ENCODE measurements at regions not wholly inside any gene's neighbourhood (a gene's known extent, or its start where the extent isn't known, plus 50 kb on each side); places are given as distances from the start of the nearest gene placed in this dataset.

DNA sequence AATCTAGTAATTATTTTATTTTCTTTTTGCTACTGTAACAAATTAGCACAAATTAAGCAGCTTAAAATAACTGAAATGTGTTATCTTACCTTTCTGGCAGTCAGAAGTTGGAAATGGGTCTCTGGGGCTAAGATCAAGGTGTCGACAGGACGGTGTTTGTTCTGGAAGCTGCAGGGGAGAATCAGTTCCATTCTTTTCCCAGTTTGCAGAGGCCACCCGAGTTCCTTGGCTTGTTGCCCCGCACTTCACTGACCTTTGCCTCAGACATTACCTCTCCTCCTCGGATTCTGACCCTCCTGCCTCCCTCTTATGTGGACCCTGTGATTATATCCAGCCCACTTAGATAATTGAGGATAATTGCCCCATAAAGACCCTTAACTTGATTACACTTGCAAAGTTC is 61.0 kb upstream of the MAF start:
- Mint-ChIP-seq H3K27ac (no peak overlapping the region), H3K36me3 (no peaks in the 10 kb centered on the region), H3K4me1 (peaks cover 22% of the 10 kb centered on the region), H3K9me3 (peaks cover 16% of the 10 kb centered on the region), H3K27me3 (ENCODE audit: low read depth) (peaks cover 37% of the 10 kb centered on the region), H3K4me3 (no peak overlapping the region)
- DNase-seq (ENCODE audit: low spot score in 2 of 2, unreplicated experiment in 2 of 2) = no peak
- TF ChIP-seq CTCF (IDR thresholded peaks at IDR 0.05; ENCODE audit: unreplicated experiment) = no peak

- no peak for DNase-seq (ENCODE audit: low spot score in 2 of 2, unreplicated experiment in 2 of 2)
- H3K4me1 Mint-ChIP-seq = peaks cover 25% of the 10 kb centered on the region
- H3K4me3 Mint-ChIP-seq = no peak overlapping the region
- TF ChIP-seq CTCF (IDR thresholded peaks at IDR 0.05; ENCODE audit: unreplicated experiment) = no peak
- peaks cover 16% of the 10 kb centered on the region for H3K9me3 Mint-ChIP-seq
- H3K27me3 Mint-ChIP-seq (ENCODE audit: low read depth) = peaks cover 32% of the 10 kb centered on the region
- no peaks in the 10 kb centered on the region for H3K36me3 Mint-ChIP-seq
- H3K27ac Mint-ChIP-seq = no peak overlapping the region
Observed at GRCh38 chr16:79659344-79659743, 58.8 kb upstream of the MAF start.

DNA sequence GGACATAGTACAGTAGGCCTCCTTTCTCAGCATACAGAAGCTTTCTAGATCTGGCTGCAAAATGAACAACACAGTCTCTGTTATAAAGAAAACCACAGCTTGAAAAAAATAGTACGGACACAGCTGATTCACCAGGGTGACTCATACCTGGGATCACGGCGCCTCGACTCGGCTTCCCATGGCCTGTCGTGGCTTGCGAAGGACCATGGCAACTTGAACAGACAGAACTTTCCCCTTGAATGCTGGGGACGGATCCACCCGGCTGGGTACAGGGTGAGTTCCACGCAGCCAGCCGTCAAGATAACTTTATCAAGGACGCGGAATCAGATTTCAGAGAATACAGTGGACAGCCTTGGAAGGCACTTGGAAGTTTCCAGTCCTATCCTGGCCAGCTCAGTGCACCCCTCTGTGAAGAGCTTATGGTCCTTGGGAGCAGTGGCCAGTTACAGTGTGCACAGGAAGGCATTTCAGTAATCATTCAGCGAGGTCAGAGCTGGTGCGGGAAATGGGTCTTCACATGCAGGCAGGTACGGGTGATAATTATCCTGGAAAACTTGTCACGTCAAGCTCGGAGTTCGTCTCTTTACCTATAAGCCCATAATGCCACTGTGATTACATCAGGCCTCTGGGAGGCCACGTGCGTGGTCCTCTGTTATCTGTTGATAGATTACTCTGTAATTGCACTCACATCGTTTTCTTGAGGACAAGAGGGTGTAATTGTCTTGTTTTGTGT is 57.9 kb upstream of the MAF start:
- peaks cover 11% of the 10 kb centered on the region for H3K9me3 Mint-ChIP-seq
- no peak for DNase-seq (ENCODE audit: low spot score in 2 of 2, unreplicated experiment in 2 of 2)
- peaks cover 27% of the 10 kb centered on the region for H3K27me3 Mint-ChIP-seq (ENCODE audit: low read depth)
- H3K36me3 Mint-ChIP-seq = no peaks in the 10 kb centered on the region
- no peak overlapping the region for H3K4me3 Mint-ChIP-seq
- H3K27ac Mint-ChIP-seq = peak overlapping the region; percentile 81
- peaks cover 25% of the 10 kb centered on the region for H3K4me1 Mint-ChIP-seq
- TF ChIP-seq CTCF (IDR thresholded peaks at IDR 0.05; ENCODE audit: unreplicated experiment) = no peak

DNA sequence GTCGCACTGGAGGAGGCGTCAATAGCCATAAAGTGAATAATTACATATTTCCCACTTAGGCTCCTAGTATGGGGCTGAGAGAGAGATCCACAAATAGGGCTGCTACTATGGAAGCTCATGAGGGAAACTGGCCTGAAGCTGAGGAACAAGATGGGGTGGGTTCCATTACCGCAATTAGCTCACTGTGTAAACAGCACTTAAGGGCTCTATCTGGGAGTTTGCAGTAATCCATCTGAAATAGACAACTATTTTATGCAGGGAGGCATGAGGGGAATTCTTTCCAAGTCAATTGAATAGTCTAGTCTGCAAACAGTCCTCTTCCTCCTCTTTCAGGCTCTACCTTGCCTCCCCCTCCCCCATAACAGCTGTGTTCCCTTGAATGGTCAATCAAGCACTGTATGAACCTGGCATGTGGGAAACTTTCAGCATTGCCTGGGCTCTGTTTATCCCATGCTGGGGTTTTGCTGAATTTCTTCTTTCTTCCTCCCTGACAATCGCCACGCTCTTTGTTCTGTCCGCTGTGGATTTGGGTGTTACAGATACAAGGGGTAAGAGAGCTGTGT is 56.1 kb upstream of the MAF start:
- peaks cover 1% of the 10 kb centered on the region for H3K9me3 Mint-ChIP-seq

GRCh38 chr16:79653373-79653891 is 52.9 kb upstream of the MAF start:
- Mint-ChIP-seq H3K36me3 (no peaks in the 10 kb centered on the region), H3K9me3 (no peaks in the 10 kb centered on the region), H3K27me3 (ENCODE audit: low read depth) (peaks cover 3% of the 10 kb centered on the region), H3K27ac (no peak overlapping the region), H3K4me1 (peaks cover 23% of the 10 kb centered on the region), H3K4me3 (no peak overlapping the region)
- DNase-seq (ENCODE audit: low spot score in 2 of 2, unreplicated experiment in 2 of 2) = peak; percentile 64 to 72
- TF ChIP-seq CTCF (IDR thresholded peaks at IDR 0.05; ENCODE audit: unreplicated experiment) = no peak

More for the DNA sequence above, 56.1 kb upstream of the MAF start:
- H3K27ac Mint-ChIP-seq = no peak overlapping the region
- no peaks in the 10 kb centered on the region for H3K36me3 Mint-ChIP-seq
- no peak for TF ChIP-seq CTCF (IDR thresholded peaks at IDR 0.05; ENCODE audit: unreplicated experiment)
- peaks cover 11% of the 10 kb centered on the region for H3K27me3 Mint-ChIP-seq (ENCODE audit: low read depth)
- no peak overlapping the region for H3K4me3 Mint-ChIP-seq
- peaks cover 25% of the 10 kb centered on the region for H3K4me1 Mint-ChIP-seq
- no peak for DNase-seq (ENCODE audit: low spot score in 2 of 2, unreplicated experiment in 2 of 2)
